Spleen (tissue), 7 donors: ENCODE measurements at regions not wholly inside any gene's neighbourhood (a gene's known extent, or its start where the extent isn't known, plus 50 kb on each side); places are given as distances from the start of the nearest gene placed in this dataset.

Experiments
- POLR2A ChIP-seq, 3 donors: fragments of 450-650 bp; IDR thresholded peaks; one replicate each; pipeline ENCODE4 v1.5.1; 2017; ENCODE audit warnings: antibody characterized with exemption in 3 of 3, mild to moderate bottlenecking in 1 of 3
- TF ChIP-seq, protein P1 (sequence below), 11 experiments: fragments of 200-600 bp in 7 of 11; fragments of 450-650 bp in 4 of 11; sonication (generic) in 4 of 11; IDR thresholded peaks in 8 of 11; conservative IDR thresholded peaks in 3 of 11; 1 replicate in 7 of 11; 2 replicates in 4 of 11; pipeline versions ENCODE4 v1.4.0 to v1.8.0; 2016 to 2021; ENCODE audit warnings: antibody characterized with exemption in 11 of 11, inconsistent platforms in 4 of 11, mild to moderate bottlenecking in 1 of 11
- donor health status: DM: no; HTN: no; CAD: no; lungs with moderate emphysema.
- donor health status: DM: no; HTN: no; CAD: no.
- donor health status: DM: no; HTN: no; CAD: no.

DNA sequence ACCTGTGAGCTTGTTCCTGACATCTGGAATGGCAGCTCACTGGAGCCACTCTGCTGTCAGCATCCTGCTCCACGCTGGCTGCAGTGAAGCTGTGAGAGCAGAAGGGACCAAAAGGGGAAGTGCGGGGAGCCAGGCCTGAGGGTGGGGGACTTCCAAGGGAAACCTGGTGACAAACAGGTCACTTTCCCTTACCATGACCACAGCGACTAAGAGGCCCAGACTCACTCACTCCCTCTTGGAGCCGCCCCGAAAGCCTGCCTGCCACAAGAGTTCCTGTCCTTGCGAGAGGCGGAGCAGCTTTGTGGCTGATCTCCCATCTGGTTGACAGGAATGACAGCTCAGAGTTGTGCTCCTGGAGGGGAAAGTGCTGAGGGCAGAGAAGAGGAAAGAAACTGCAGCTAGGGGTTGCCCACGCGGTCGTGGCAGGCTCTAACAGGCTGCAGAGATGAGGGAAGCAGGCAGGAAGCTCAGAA is 183.8 kb upstream of the NTM start:
- no peak for TF ChIP-seq POLR2A (IDR thresholded peaks at IDR 0.05)
- TF ChIP-seq, protein P1, sequence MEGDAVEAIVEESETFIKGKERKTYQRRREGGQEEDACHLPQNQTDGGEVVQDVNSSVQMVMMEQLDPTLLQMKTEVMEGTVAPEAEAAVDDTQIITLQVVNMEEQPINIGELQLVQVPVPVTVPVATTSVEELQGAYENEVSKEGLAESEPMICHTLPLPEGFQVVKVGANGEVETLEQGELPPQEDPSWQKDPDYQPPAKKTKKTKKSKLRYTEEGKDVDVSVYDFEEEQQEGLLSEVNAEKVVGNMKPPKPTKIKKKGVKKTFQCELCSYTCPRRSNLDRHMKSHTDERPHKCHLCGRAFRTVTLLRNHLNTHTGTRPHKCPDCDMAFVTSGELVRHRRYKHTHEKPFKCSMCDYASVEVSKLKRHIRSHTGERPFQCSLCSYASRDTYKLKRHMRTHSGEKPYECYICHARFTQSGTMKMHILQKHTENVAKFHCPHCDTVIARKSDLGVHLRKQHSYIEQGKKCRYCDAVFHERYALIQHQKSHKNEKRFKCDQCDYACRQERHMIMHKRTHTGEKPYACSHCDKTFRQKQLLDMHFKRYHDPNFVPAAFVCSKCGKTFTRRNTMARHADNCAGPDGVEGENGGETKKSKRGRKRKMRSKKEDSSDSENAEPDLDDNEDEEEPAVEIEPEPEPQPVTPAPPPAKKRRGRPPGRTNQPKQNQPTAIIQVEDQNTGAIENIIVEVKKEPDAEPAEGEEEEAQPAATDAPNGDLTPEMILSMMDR (IDR thresholded peaks at IDR 0.05 in 8 of 11, conservative IDR thresholded peaks at IDR 0.05 in 3 of 11) = no peak
